HG03442 (cell line): ENCODE measurements at regions not wholly inside any gene's neighbourhood (a gene's known extent, or its start where the extent isn't known, plus 50 kb on each side); places are given as distances from the start of the nearest gene placed in this dataset.

Experiments
- ATAC-seq: cut with Tn5 transposase; IDR thresholded peaks from one replicate; pipeline ENCODE4 v1.9.1; 2021; ENCODE audit warnings: mild to moderate bottlenecking, moderate library complexity; ENCODE audit not compliant: unreplicated experiment

DNA sequence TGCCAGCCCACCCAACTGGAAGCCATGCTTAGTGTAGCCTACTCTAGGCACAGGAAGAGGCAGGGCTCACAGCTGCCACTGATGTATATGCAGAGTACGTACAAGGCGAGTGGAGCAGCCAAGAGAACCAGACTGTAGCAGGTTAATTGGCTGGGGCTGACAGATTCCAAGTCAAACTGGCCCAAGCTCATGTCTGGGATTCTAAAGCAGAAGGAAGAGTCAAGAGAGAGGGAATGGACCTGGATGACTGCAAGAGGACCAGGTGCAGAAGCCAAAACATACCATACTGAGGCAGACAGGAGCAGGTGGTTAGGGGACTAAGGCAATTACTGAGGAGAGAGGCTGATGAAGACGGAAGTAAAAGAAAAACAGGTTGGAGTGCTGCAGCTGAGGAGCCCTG is 51.3 kb upstream of the LRRN2 start:
- ATAC-seq, result no peak

- no peak for ATAC-seq
Measured at GRCh38 chr1:204738506-204738905, 53.0 kb upstream of the LRRN2 start.

DNA sequence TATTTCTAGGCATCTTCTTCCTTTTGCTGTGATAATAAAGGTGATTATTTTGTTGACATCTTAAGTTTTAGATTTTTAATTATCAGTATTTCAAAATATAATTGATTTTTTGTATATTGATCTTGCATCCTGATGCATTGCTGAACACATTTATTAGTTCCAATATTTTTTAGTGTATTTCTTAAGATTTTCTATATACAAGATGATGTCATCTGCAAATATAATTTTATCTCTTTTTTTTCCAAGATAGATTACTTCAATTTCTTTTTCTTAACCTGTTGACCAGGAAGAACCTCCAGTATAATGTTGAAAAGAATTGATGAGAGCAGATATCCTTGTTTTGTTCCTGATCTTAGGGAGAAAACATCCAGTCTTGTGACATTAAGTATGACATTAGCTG is 54.8 kb upstream of the LRRN2 start:
- no peak for ATAC-seq

DNA sequence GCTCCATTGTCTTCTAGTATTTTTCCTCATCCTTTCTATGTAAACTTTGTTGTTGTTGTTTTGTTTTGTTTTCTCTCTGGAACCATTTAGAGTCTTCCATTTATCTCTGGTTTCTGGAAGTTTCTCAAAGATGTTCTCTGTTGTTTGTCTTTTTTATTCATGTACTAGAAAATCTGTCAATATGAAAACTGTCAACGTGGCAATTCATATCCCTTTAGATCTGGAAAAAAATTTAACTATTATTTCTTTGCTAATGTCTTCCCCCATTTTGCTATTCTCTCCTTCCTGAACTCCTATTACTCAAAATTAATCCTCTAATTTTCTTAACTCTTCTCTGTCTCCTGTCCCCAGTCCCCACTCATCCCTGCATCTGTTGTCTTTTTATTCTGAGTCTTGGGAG is 55.9 kb upstream of the LRRN2 start:
- ATAC-seq, result no peak

GRCh38 chr1:204742676-204743251 is 57.2 kb upstream of the LRRN2 start:
- no peak for ATAC-seq

DNA sequence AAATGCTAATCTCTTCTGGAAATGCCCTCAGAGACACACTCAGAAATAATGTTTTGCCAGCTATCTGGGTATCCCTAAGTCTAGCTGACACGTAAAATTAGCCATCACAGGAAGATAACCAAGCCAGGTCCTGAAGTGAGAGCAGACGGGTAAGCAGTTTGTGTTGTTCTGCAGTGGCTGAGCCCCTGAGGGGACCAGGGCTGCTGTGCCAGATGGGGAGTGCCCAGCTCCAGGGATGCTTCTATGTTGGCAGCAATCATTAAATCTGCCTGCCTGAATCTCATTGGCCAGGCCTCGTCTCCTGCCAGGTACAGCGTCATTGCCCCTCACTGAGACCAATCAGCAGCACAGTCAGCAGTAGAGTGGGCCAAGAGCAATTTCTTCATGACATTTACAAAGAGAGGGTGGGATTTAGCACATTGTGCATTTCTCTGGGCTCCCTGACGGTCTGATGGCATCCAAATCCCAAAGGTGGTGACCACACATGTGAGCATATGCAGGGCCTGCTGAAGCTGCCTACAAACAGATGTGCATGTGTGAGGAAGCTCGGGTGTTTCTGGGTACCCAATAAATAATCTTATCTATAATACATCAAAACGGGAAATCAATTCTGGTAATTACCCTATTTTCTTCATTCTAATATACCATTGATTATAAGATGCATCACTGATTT is 58.7 kb upstream of the LRRN2 start:
- no peak for ATAC-seq

GRCh38 chr1:204746838-204747442 is 61.4 kb upstream of the LRRN2 start:
- ATAC-seq, result no peak

GRCh38 chr1:204751480-204751879 is 65.9 kb upstream of the LRRN2 start:
- no peak for ATAC-seq

GRCh38 chr1:204751883-204752687 is 66.5 kb upstream of the LRRN2 start:
- no peak for ATAC-seq

DNA sequence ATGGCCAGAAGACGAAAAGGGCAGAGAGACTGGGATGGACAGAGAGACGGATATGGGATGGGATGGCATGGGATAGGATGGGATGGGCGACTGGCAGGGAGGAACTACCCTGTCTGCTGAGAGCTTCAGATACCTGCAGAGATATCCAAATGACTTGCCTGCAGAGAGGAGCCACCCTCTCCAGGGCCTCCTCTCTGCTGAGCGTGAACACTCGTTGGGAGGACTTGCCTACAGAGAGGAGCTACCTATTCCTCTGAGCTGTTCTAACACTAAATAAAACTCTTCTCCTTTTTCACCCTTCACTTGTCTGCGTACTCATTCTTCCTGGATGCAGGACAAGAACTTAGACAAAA is 67.1 kb upstream of the LRRN2 start:
- no peak for ATAC-seq

GRCh38 chr1:204754821-204755220 is 69.3 kb upstream of the LRRN2 start:
- no peak for ATAC-seq

GRCh38 chr1:204756349-204756748 is 70.8 kb upstream of the LRRN2 start:
- no peak for ATAC-seq

DNA sequence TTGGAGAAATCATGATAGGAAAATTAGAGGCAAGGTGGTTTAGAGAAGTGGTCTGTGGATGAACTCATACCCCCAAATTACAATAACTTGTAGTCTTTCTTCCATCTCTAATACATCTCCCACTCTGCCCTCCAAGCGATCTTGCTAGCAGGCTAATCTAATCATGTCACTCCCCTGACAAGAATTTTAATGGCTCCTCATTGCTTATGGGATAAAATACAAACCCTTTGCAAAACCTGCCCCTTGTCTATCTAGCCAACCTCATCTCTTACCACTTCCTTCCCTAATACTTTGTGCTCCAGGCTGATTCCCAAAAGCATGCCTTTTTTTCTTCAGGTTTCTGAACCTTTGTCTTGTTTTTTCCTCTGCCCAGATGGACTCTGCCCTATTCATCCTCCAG is 71.3 kb upstream of the LRRN2 start:
- ATAC-seq, result no peak

GRCh38 chr1:204758601-204759000 is 73.1 kb upstream of the LRRN2 start:
- no peak for ATAC-seq

DNA sequence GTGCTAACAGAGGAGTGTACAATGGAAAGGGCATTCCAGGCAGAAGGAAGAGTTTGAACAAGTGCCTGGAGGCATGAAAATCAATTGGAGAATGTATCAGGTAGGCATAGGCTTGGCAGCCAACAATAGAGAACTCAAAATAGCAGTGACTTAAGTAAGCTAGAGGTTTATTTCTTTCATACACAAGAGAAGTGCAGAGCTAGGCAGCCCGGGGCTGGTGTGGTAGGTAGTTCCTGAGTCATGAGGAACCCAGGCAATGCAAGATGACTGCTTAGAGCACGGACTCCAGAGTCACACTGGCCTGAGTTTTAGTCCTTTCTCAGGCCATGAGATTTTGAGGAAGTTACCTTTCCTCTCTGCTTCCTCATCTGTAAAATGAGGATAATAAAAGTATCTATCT is 74.8 kb upstream of the LRRN2 start:
- no peak for ATAC-seq

DNA sequence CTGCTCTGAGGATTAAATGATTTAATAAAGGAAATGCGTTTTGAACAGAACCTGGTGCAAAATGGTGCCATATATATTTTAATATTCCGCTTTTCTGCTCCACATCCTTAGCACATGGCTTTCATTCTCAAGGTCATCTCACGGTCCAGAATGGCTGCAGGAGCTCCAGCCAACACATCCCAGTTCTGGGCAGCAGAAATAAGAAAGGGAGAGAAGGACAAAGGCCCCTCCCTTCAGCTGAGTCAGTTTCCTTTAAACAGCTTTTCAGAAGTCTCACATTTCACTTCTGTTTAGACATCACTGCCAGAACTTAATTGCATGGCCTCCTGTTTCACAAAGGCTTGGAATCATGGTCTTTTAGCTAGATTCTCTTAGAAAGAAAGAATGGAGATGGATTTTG is 75.2 kb upstream of the LRRN2 start:
- no peak for ATAC-seq

DNA sequence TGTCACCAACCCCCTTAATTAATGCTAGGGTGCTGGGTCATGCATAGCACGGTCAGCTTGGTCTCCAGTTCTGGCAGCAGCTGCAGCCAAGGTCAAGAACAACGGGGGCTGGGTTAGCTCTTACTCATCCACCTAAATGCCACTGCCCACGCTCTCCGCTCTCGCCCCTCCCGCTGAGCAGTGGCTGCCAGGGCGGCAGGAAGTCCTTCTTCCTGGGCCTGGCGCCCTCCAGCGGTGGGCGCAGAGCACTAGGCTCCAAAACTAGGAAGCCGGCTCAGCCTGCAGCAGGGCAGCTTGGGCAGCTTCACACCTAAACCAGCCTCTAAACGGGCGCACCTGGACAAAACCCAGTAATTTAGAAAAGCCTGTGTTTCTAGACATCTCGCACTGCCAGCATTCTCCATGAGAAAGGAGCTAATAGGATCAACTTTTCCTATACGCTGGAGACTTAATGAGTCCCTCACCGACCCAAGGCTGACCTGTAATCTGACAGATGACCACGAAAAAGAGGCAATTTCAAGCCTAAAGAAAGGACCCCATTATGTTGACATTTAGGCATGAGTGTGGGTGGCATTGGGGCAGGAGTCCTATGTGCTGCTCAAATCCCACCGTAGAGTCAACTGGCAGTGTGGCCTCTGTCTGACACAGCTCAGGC is 78.4 kb upstream of the LRRN2 start:
- ATAC-seq, result peak; percentile 78

DNA sequence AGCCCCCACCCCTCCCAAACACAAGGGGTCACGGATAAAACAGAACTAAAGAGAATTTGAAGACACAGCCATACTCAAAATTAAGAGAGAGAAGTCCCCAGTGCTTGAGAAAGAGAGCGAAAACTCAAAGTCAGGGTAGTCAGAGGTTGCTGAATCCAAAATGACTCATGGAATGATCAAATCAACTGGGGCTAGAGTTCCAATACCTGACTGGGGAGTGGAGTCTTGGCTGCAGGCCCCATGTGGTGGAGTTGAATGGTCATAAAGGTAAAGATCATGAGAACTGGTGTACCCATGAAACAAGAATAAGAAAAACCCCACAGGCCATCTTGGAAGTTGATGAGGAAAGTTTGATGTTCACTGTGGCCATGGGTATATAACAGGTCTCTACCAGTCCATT is 84.5 kb upstream of the LRRN2 start:
- no peak for ATAC-seq

GRCh38 chr1:204771358-204771757 is 85.8 kb upstream of the LRRN2 start:
- ATAC-seq, result no peak

GRCh38 chr1:204773246-204773645 is 87.7 kb upstream of the LRRN2 start:
- ATAC-seq, result no peak

GRCh38 chr1:204775546-204775945 is 90.0 kb upstream of the LRRN2 start:
- ATAC-seq, result no peak
